Lung (tissue), 11 donors: ENCODE measurements at regions not wholly inside any gene's neighbourhood (a gene's known extent, or its start where the extent isn't known, plus 50 kb on each side); places are given as distances from the start of the nearest gene placed in this dataset.

Source experiments
- ATAC-seq: fragments of 200-7000 bp; cut with Tn5 transposase; one replicate; pipeline ENCODE4 v1.9.1; 2020; ENCODE audit warnings: moderate number of reproducible peaks; ENCODE audit not compliant: insufficient read depth, low FRiP score
- DNase-seq, 3 donors: peaks; one replicate each; pipeline ENCODE4 v3.0.0-alpha.2; 2013 to 2017
- H3K27ac ChIP-seq, 2 donors: one replicate each; pipeline ENCODE4 v1.5.1; 2013; ENCODE audit warnings: mild to moderate bottlenecking in 2 of 2, moderate library complexity in 2 of 2, control low read depth in 1 of 2, inconsistent platforms in 1 of 2, low read depth in 1 of 2, low read length in 1 of 2
- H3K27me3 ChIP-seq, 3 donors: one replicate each; pipeline ENCODE4 v1.5.1; 2013; ENCODE audit warnings: low read length in 2 of 3; ENCODE audit not compliant: control insufficient read depth in 3 of 3, insufficient read depth in 3 of 3
- H3K36me3 ChIP-seq, 4 donors: one replicate each; pipeline ENCODE4 v1.5.1; 2013; ENCODE audit warnings: low read length in 4 of 4, mild to moderate bottlenecking in 1 of 4, moderate library complexity in 1 of 4; ENCODE audit not compliant: control insufficient read depth in 4 of 4, insufficient read depth in 4 of 4
- H3K4me1 ChIP-seq, 5 donors: one replicate each; pipeline ENCODE4 v1.5.1; 2013; ENCODE audit warnings: low read length in 5 of 5, mild to moderate bottlenecking in 2 of 5, moderate library complexity in 1 of 5; ENCODE audit not compliant: control insufficient read depth in 5 of 5, insufficient read depth in 5 of 5
- H3K4me3 ChIP-seq: one replicate; pipeline ENCODE4 v1.5.1; 2013; ENCODE audit warnings: mild to moderate bottlenecking, control low read depth, moderate library complexity
- H3K9ac ChIP-seq, 2 donors: one replicate each; pipeline ENCODE4 v1.5.1; 2013; ENCODE audit warnings: low read length in 2 of 2, control low read depth in 1 of 2; ENCODE audit not compliant: insufficient read depth in 1 of 2
- H3K9me3 ChIP-seq, 4 donors: one replicate each; pipeline ENCODE4 v1.5.1; 2013; ENCODE audit warnings: low read length in 3 of 4, mild to moderate bottlenecking in 1 of 4, moderate library complexity in 1 of 4; ENCODE audit not compliant: control insufficient read depth in 4 of 4, insufficient read depth in 3 of 4
- CTCF ChIP-seq: IDR thresholded peaks from 2 replicates; pipeline ENCODE4 v1.5.1; 2012; ENCODE audit warnings: mild to moderate bottlenecking; ENCODE audit errors: control extremely low read depth, extremely low read depth
- WGBS, 2 donors: extraction: QIAGEN DNeasy Blood & Tissue Kit; methylation state at CpG; one replicate each; pipeline ENCODE4 v1.1.7; 2013; 5-methylcytosine and 5-hydroxymethylcytosine counted together
- donor health status: control.
- donor health status: control.
- donor health status: Bipolar disorder and iron deficiency.
- donor health status: healthy.
- donor health status: DM: yes; HTN: yes; CAD: no.

DNA sequence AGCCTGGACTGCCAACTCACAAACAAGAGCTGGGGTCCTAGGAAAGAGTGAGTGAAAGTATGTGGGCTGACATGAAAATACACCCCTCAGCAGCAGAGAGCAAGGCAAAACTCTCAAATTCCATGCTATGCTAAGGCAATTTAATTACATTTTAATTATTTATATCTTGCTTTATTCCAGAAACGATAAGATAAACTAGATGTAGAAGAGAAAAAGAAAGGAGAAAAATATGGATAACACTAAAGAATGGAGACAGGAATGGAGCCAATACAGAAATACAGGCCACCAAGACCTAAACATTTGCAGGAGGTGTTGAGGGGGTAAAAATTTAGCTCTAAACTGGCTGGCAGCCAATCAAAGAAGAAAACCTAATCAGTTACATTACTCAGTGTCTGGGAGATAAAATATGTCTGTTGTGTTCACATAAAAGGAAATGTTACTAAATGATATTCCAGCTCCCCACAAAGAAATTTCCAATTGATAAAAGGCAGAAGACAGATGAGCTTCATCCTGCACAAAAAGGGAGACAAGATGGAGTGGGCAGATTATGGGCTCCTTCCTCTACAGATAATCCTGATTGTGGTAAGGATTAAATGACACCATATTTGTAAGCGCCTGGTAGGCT is 223.5 kb upstream of the BLID start:
- DNase-seq (peak; percentile 59 to 85 (median 81)), ATAC-seq (no peak)
- Histone ChIP-seq H3K36me3 (no peaks in the 10 kb centered on the region), H3K27ac (no peak overlapping the region), H3K9ac (no peak overlapping the region), H3K9me3 (no peaks in the 10 kb centered on the region), H3K27me3 (no peaks in the 10 kb centered on the region), H3K4me3 (no peak overlapping the region), H3K4me1 (peaks cover 0 to 68% (median 6%) of the 10 kb centered on the region in 5 donors)
- no peak for TF ChIP-seq CTCF
- WGBS, 2 donors, result 66 to 83% methylated on average over 2 of the region's 2 CpGs

GRCh38 chr11:122337704-122338103 is 221.7 kb upstream of the BLID start:
- 45 to 46% methylated on average over 4 of the region's 4 CpGs for WGBS, 2 donors
- ATAC-seq (no peak), DNase-seq (no peak)
- Histone ChIP-seq H3K27me3 (no peaks in the 10 kb centered on the region), H3K9ac (peak overlapping the region in 1 of 2 donors; percentile 17), H3K4me1 (peaks cover 0 to 65% (median 4%) of the 10 kb centered on the region in 5 donors), H3K9me3 (no peaks in the 10 kb centered on the region), H3K36me3 (no peaks in the 10 kb centered on the region), H3K27ac (peak overlapping the region in 1 of 2 donors; percentile 0), H3K4me3 (no peak overlapping the region)
- TF ChIP-seq CTCF, result no peak

GRCh38 chr11:122337241-122337640 is 221.2 kb upstream of the BLID start:
- no peaks in the 10 kb centered on the region for H3K36me3 ChIP-seq
- ATAC-seq (no peak), DNase-seq (no peak)
- WGBS, 2 donors, result 28 to 32% methylated on average over 5 of the region's 5 CpGs
- H3K27ac ChIP-seq, result no peak overlapping the region
- TF ChIP-seq CTCF, result no peak
- H3K27me3 ChIP-seq, result no peaks in the 10 kb centered on the region
- H3K4me1 ChIP-seq, result peaks cover 0 to 65% (median 4%) of the 10 kb centered on the region in 5 donors
- H3K9ac ChIP-seq, result peak overlapping the region in 1 of 2 donors; percentile 17
- H3K9me3 ChIP-seq, result no peaks in the 10 kb centered on the region
- no peak overlapping the region for H3K4me3 ChIP-seq

DNA sequence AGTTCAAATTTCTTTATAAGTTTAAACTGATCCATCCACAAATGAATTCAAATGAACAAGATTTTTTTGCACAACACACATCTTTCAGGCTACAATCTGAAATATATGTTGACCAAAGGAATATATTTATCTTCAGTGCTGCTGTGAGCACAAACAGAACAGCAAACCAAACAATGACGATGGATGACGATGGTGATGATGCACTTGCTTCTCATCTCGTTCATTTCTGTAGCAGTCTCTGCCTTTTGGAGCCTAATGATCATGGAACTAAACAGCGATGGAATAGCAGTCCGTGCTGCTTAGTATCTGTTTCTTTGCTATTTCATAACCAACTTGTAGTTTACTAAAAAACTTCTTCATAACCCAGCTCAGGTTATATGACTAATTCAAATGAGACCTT is 220.7 kb upstream of the BLID start:
- Histone ChIP-seq H3K27me3 (no peaks in the 10 kb centered on the region), H3K4me3 (no peak overlapping the region), H3K27ac (no peak overlapping the region), H3K9me3 (no peaks in the 10 kb centered on the region), H3K4me1 (peaks cover 0 to 61% (median 4%) of the 10 kb centered on the region in 5 donors), H3K9ac (no peak overlapping the region), H3K36me3 (no peaks in the 10 kb centered on the region)
- 82 to 85% methylated on average over 5 of the region's 5 CpGs for WGBS, 2 donors
- TF ChIP-seq CTCF, result no peak
- no peak for ATAC-seq
- no peak for DNase-seq
